Peyer's patch (tissue), 4 donors: ENCODE measurements at regions not wholly inside any gene's neighbourhood (a gene's known extent, or its start where the extent isn't known, plus 50 kb on each side); places are given as distances from the start of the nearest gene placed in this dataset.

Experiments
- CTCF ChIP-seq, 6 experiments: fragments of 450-650 bp in 4 of 6; fragments of 200-600 bp in 2 of 6; sonication (generic) in 1 of 6; IDR thresholded peaks; one replicate each; pipeline ENCODE4 v1.5.1; 2017 to 2019; ENCODE audit warnings: antibody characterized with exemption in 6 of 6, mild to moderate bottlenecking in 3 of 6, moderate library complexity in 1 of 6
- POLR2A ChIP-seq, 2 donors: fragments of 450-650 bp; IDR thresholded peaks; one replicate each; pipeline ENCODE4 v1.5.1; 2017; ENCODE audit warnings: antibody characterized with exemption in 2 of 2, mild to moderate bottlenecking in 2 of 2, moderate library complexity in 2 of 2

GRCh38 chr13:44812818-44813217, 176.5 kb downstream of the NUFIP1 start:
- TF ChIP-seq CTCF (IDR thresholded peaks at IDR 0.05) (no peak), POLR2A (IDR thresholded peaks at IDR 0.05) (no peak)
